Thyroid gland (tissue), 4 donors: ENCODE measurements at regions not wholly inside any gene's neighbourhood (a gene's known extent, or its start where the extent isn't known, plus 50 kb on each side); places are given as distances from the start of the nearest gene placed in this dataset.

Source experiments
- DNase-seq, 2 donors: peaks; one replicate each; pipeline ENCODE4 v3.0.0-alpha.2; 2019
- H3K27ac ChIP-seq, 3 donors: fragments of 200-600 bp; sonication (generic); 1 replicate in 2 of 3; 2 replicates in 1 of 3; pipeline ENCODE4 v1.5.1; 2016 to 2019; ENCODE audit warnings: mild to moderate bottlenecking in 1 of 3, moderate library complexity in 1 of 3
- H3K27me3 ChIP-seq: fragments of 200-600 bp; sonication (generic); one replicate; pipeline ENCODE4 v1.5.1; 2019
- H3K36me3 ChIP-seq, 2 donors: fragments of 200-600 bp; sonication (generic); one replicate each; pipeline ENCODE4 v1.5.1; 2016 to 2019
- H3K4me1 ChIP-seq, 2 donors: fragments of 200-600 bp; sonication (generic); one replicate each; pipeline ENCODE4 v1.5.1; 2017 to 2019
- H3K4me3 ChIP-seq, 3 donors: fragments of 200-600 bp; sonication (generic); replicated peaks in 1 of 3; 1 replicate in 2 of 3; 2 replicates in 1 of 3; pipeline ENCODE4 v1.5.1; 2016; ENCODE audit warnings: mild to moderate bottlenecking in 1 of 3
- H3K9me3 ChIP-seq: fragments of 200-600 bp; sonication (generic); one replicate; pipeline ENCODE4 v1.5.1; 2017
- POLR2A ChIP-seq, 2 donors: fragments of 450-650 bp; IDR thresholded peaks; one replicate each; pipeline ENCODE4 v1.6.1; 2017; ENCODE audit warnings: antibody characterized with exemption in 2 of 2, mild to moderate bottlenecking in 2 of 2, moderate library complexity in 1 of 2
- WGBS, 2 donors: methylation state at CpG; one replicate each; pipeline ENCODE4 v1.1.5; 2017; 5-methylcytosine and 5-hydroxymethylcytosine counted together
- intact Hi-C: fragments of 100-400 bp; cut with DNase I; formaldehyde crosslinking; loops from one replicate; pipeline ENCODE4 v1.15.1; 2023
- TF ChIP-seq, protein P1 (sequence below), 6 experiments: fragments of 200-600 bp in 3 of 6; fragments of 450-650 bp in 3 of 6; sonication (generic) in 3 of 6; IDR thresholded peaks; one replicate each; pipeline ENCODE4 v1.5.1; 2016 to 2019; ENCODE audit warnings: antibody characterized with exemption in 6 of 6, mild to moderate bottlenecking in 2 of 6, inconsistent platforms in 1 of 6, moderate library complexity in 1 of 6

DNA sequence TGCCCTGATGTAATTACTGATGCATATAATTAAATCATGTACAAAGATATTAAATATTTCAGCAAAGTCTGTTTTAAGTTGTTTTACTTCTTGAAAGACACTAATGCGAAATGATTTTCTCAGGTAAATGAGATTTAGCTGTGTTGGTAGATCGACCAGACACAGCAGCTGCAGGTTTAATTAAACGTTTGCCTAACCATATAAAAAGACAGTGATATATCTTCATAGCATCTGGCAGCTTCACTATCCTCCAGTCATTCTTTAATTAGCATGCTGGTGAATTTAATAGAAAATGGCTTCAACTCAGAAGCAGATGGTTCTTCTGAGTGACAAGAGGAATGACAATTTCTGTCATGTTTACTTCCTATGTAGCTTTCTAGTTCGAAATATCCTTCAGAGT, 69.3 kb downstream of the NHLRC3 start:
- H3K27ac ChIP-seq = no peak overlapping the region
- no peaks in the 10 kb centered on the region for H3K4me1 ChIP-seq
- no peaks in the 10 kb centered on the region for H3K27me3 ChIP-seq
- H3K9me3 ChIP-seq = no peaks in the 10 kb centered on the region
- TF ChIP-seq, protein P1, sequence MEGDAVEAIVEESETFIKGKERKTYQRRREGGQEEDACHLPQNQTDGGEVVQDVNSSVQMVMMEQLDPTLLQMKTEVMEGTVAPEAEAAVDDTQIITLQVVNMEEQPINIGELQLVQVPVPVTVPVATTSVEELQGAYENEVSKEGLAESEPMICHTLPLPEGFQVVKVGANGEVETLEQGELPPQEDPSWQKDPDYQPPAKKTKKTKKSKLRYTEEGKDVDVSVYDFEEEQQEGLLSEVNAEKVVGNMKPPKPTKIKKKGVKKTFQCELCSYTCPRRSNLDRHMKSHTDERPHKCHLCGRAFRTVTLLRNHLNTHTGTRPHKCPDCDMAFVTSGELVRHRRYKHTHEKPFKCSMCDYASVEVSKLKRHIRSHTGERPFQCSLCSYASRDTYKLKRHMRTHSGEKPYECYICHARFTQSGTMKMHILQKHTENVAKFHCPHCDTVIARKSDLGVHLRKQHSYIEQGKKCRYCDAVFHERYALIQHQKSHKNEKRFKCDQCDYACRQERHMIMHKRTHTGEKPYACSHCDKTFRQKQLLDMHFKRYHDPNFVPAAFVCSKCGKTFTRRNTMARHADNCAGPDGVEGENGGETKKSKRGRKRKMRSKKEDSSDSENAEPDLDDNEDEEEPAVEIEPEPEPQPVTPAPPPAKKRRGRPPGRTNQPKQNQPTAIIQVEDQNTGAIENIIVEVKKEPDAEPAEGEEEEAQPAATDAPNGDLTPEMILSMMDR (IDR thresholded peaks at IDR 0.05) = no peak
- no peak for TF ChIP-seq POLR2A (IDR thresholded peaks at IDR 0.05)
- H3K4me3 ChIP-seq = no peak overlapping the region
- no peaks in the 10 kb centered on the region for H3K36me3 ChIP-seq
- intact Hi-C loops = no loop called here
- WGBS, 2 donors = 85 to 87% methylated on average over 4 of the region's 4 CpGs
- no peak for DNase-seq

DNA sequence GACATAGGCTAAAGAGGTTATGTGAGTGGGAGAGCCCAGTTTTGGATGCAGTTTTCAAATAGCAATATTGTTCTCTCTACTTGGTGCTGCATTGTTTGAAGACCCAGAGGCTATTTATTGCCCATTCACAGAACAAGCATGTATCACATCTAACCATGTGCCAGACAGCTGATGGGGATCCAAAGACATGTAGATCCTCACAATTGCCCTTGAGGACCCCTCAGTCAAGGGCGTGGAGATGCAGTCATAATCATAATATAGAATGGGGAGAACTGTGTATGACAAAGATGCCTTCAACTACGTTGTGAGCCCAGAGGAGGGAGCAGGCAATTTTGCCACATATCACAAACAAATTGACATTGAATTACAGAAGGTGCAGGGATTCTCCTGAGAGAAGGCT, 70.5 kb downstream of the NHLRC3 start:
- H3K4me1 ChIP-seq = no peaks in the 10 kb centered on the region
- TF ChIP-seq, protein P1 (IDR thresholded peaks at IDR 0.05) = no peak
- no peak for TF ChIP-seq POLR2A (IDR thresholded peaks at IDR 0.05)
- no peaks in the 10 kb centered on the region for H3K9me3 ChIP-seq
- no peak overlapping the region for H3K4me3 ChIP-seq
- no peaks in the 10 kb centered on the region for H3K36me3 ChIP-seq
- WGBS, 2 donors = 69 to 75% methylated on average over 2 of the region's 2 CpGs
- DNase-seq = no peak
- no peaks in the 10 kb centered on the region for H3K27me3 ChIP-seq
- H3K27ac ChIP-seq = no peak overlapping the region
- intact Hi-C loops = no loop called here

DNA sequence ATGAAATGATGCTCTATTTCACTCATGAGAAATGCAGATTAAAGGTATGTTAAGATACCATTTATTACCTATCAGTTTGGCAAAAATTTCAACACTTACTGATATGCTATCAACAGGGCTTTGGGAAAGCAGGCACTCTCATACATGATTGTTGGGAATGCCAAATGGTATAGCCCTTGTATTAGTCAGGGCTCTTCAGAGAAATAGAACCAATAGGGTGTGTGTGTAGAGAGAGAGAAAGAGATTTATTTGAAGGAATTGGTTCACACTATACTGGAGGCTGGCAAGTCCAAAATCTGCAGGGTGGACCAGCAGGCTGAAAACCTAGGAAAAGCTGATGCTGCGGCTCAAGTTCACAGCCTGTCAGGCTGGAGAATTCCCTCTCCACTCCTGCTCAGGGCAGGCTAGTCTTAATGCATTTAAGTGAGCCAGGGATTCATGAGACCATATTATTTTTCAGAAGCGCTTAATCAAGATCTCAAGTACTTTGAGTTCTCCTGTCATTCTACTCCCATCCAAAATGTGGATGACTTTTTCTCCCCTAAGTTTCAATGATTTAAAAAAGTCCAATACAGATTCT, 72.4 kb downstream of the NHLRC3 start:
- no peaks in the 10 kb centered on the region for H3K27me3 ChIP-seq
- no peaks in the 10 kb centered on the region for H3K4me1 ChIP-seq
- 86 to 88% methylated on average over 2 of the region's 2 CpGs for WGBS, 2 donors
- intact Hi-C loops = no loop called here
- no peaks in the 10 kb centered on the region for H3K36me3 ChIP-seq
- H3K9me3 ChIP-seq = no peaks in the 10 kb centered on the region
- no peak for DNase-seq
- TF ChIP-seq POLR2A (IDR thresholded peaks at IDR 0.05) = no peak
- TF ChIP-seq, protein P1 (IDR thresholded peaks at IDR 0.05) = no peak
- no peak overlapping the region for H3K27ac ChIP-seq
- H3K4me3 ChIP-seq = no peak overlapping the region

DNA sequence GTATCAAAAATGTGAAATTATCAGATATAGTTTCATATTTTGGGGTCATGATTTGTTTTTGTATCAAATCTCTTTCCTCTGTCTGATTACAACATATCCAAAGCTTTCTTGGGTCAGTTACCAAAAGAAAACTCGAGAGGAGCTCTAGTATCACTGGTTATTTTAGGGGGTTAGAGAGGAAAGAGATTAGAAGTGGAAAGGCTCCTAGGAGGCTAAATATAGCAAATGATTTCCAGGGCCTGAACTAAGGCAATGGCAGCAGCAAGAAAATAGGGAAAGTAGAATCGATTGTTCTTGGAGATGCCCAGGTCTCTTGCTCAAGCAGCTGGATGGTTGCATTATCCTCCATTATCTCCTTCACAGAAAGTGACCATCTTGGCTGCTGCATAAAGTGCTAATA, 72.9 kb downstream of the NHLRC3 start:
- Histone ChIP-seq H3K4me1 (no peaks in the 10 kb centered on the region), H3K27me3 (no peaks in the 10 kb centered on the region), H3K27ac (no peak overlapping the region), H3K9me3 (no peaks in the 10 kb centered on the region), H3K36me3 (no peaks in the 10 kb centered on the region), H3K4me3 (no peak overlapping the region)
- intact Hi-C loops = no loop called here
- TF ChIP-seq, protein P1 (IDR thresholded peaks at IDR 0.05) = no peak
- TF ChIP-seq POLR2A (IDR thresholded peaks at IDR 0.05) = no peak
- 24 to 26% methylated on average over 2 of the region's 2 CpGs for WGBS, 2 donors
- no peak for DNase-seq

DNA sequence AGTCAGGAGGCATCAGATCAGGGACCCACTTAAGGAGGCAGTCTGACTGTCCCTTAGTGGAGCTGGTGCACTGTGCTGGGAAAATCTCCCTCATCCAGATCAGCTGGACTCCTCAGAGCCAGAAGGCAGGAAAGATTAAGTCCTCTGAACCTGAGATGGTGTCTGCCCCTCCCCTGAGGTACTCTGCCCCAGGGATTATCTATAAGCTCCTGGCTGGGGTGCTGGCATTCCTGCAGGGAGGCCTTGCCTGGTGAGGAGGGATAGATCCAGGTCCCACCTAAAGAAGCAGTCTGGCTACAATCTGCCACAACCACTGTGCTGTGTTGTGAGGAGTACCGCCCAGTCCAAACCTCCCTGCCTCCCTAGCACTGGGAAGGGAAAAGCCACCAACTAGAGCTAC, 81.2 kb downstream of the NHLRC3 start:
- WGBS, 2 donors = 100% methylated on average over 1 of the region's 1 CpG; no CpG with 5 or more reads in 1 of the 2 donors
- TF ChIP-seq, protein P1 (IDR thresholded peaks at IDR 0.05) = no peak
- TF ChIP-seq POLR2A (IDR thresholded peaks at IDR 0.05) = no peak
- DNase-seq = no peak

More for the DNA sequence above, 81.2 kb downstream of the NHLRC3 start:
- Histone ChIP-seq H3K27me3 (no peaks in the 10 kb centered on the region), H3K27ac (no peak overlapping the region), H3K36me3 (no peaks in the 10 kb centered on the region), H3K4me3 (no peak overlapping the region), H3K4me1 (no peaks in the 10 kb centered on the region), H3K9me3 (no peaks in the 10 kb centered on the region)
- intact Hi-C loops = no loop called here
